ENCODE measurements at regions not wholly inside any gene's neighbourhood (a gene's known extent, or its start where the extent isn't known, plus 50 kb on each side); places are given as distances from the start of the nearest gene placed in this dataset.
A peak's percentile ranks its signal among the peaks of the same experiment; 100 is the strongest.

GRCh38 chr14:100399052-100399849 is 76.1 kb downstream of the SLC25A47 start:
- no peak for DNase-seq (ENCODE audit: low spot score)

- DNase-seq (ENCODE audit: low spot score) = no peak
Observed at GRCh38 chr14:100400115-100400514, 77.0 kb downstream of the SLC25A47 start.

- DNase-seq (ENCODE audit: low spot score) = no peak
Observed at GRCh38 chr14:100401031-100401692, 78.0 kb downstream of the SLC25A47 start.

GRCh38 chr14:100401792-100402191 is 78.7 kb downstream of the SLC25A47 start:
- DNase-seq (ENCODE audit: low spot score) = no peak

- DNase-seq (ENCODE audit: low spot score) = peak; percentile 34
Observed at GRCh38 chr14:100402631-100403030, 79.5 kb downstream of the SLC25A47 start.

- no peak for DNase-seq (ENCODE audit: low spot score)
Observed at GRCh38 chr14:100403105-100403504, 80.0 kb downstream of the SLC25A47 start.

GRCh38 chr14:100403802-100404365 is 80.7 kb downstream of the SLC25A47 start:
- DNase-seq (ENCODE audit: low spot score) = no peak

GRCh38 chr14:100404419-100404818 is 81.3 kb downstream of the SLC25A47 start:
- DNase-seq (ENCODE audit: low spot score) = no peak

GRCh38 chr14:100405760-100406455 is 82.8 kb downstream of the SLC25A47 start:
- DNase-seq (ENCODE audit: low spot score) = no peak

- DNase-seq (ENCODE audit: low spot score) = peak; percentile 30
Observed at GRCh38 chr14:100406505-100407131, 83.5 kb downstream of the SLC25A47 start.

GRCh38 chr14:100407376-100408102 is 84.4 kb downstream of the SLC25A47 start:
- no peak for DNase-seq (ENCODE audit: low spot score)

- DNase-seq (ENCODE audit: low spot score) = no peak
Observed at GRCh38 chr14:100408350-100409002, 85.3 kb downstream of the SLC25A47 start.

GRCh38 chr14:100409003-100409360 is 85.8 kb downstream of the SLC25A47 start:
- DNase-seq (ENCODE audit: low spot score) = no peak

GRCh38 chr14:100409651-100410050 is 86.5 kb downstream of the SLC25A47 start:
- DNase-seq (ENCODE audit: low spot score) = no peak

- DNase-seq (ENCODE audit: low spot score) = no peak
Observed at GRCh38 chr14:100410056-100410565, 87.0 kb downstream of the SLC25A47 start.

GRCh38 chr14:100413699-100414098 is 90.6 kb downstream of the SLC25A47 start:
- DNase-seq (ENCODE audit: low spot score) = no peak

- DNase-seq (ENCODE audit: low spot score) = no peak
Observed at GRCh38 chr14:100415226-100415625, 92.1 kb downstream of the SLC25A47 start.

GRCh38 chr14:100416081-100416680 is 93.0 kb downstream of the SLC25A47 start:
- no peak for DNase-seq (ENCODE audit: low spot score)

- peak; percentile 95 for DNase-seq (ENCODE audit: low spot score)
Observed at GRCh38 chr14:100416921-100417860, 94.1 kb downstream of the SLC25A47 start.
